GM18951 (cell line): ENCODE measurements at regions not wholly inside any gene's neighbourhood (a gene's known extent, or its start where the extent isn't known, plus 50 kb on each side); places are given as distances from the start of the nearest gene placed in this dataset.

Experiments
- POLR2A ChIP-seq: IDR thresholded peaks from 4 replicates; pipeline ENCODE4 v1.6.1; 2011; ENCODE audit warnings: mild to moderate bottlenecking; ENCODE audit not compliant: insufficient read length, insufficient read depth; ENCODE audit errors: extremely low read depth
- in situ Hi-C: fragments of 300-500 bp; cut with MboI; formaldehyde crosslinking; loops from one replicate; pipeline ENCODE4 v1.12.0; 2022; ENCODE audit warnings: low sequenced_read_pairs, mixed read lengths, inconsistent platforms; ENCODE audit not compliant: unreplicated experiment

GRCh38 chr1:30360753-30361152 is 362.6 kb downstream of the MATN1 start:
- in situ Hi-C loops = no loop called here
- no peak for TF ChIP-seq POLR2A

DNA sequence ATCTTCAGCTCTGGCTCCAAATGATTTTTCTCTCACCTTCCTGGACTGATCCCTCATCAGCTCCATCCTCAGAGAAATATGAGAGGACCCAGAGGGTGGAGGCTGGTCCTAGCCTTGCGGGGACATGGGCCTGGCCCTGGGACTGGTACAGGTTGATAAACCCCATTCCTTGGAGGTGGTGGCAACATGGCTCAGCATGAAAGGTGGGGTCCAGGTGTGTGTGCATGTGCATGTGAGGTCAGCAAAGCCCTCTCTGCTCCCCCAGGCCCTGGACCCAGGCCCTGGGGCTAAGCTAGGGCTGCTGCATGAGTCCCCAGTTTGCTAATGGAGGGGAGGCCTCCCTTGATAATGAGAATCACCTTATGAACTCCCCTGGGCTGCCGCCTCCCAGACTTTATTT is 363.1 kb downstream of the MATN1 start:
- in situ Hi-C loops = no loop called here
- TF ChIP-seq POLR2A = no peak

GRCh38 chr1:30359539-30360220 is 363.7 kb downstream of the MATN1 start:
- no peak for TF ChIP-seq POLR2A
- in situ Hi-C loops = no loop called here

- TF ChIP-seq POLR2A = no peak
- in situ Hi-C loops = no loop called here
Observed at GRCh38 chr1:30358500-30358899, 364.9 kb downstream of the MATN1 start.

DNA sequence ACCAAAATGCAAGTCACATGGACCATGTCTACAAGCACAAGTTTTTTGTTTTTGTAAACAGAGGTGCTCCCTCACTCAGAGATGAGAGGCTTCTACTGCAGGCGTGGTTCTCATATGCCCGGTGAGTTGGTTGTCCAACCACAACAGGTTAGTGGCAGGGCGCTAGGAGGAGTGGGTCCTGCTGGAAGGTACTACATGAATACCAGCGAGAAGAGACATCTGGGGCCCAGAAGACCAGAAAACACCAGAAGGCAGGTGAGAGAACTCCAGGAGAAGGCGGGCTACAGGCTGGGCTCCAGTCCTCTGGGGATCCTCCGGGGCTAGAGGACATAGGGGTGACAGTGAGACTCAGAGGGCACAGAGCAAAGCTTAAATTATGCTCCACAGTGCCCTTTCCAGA is 366.5 kb downstream of the MATN1 start:
- in situ Hi-C loops = no loop called here
- TF ChIP-seq POLR2A = no peak

- no peak for TF ChIP-seq POLR2A
- in situ Hi-C loops = no loop called here
Observed at GRCh38 chr1:30354410-30354809, 369.0 kb downstream of the MATN1 start.

DNA sequence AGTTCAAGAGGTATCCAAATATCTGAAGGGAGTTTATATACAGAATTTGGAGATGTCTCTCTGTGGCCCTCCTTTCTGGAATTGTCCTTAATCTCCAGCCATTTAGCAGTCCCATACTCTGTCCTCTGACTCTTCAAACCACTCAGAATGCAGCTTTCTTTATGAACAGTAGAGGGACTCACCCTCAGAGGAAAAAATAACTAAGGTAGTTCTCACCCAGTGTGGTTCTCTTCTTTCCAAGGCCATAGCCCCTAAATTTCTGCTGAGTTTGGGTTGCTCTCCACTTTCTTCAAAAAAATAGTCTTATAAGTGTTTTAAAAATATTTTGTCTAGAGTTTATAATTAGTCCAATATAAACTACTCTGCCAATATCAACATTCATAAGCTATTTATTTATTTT is 369.7 kb downstream of the MATN1 start:
- no peak for TF ChIP-seq POLR2A
- in situ Hi-C loops = no loop called here

- in situ Hi-C loops = no loop called here
- no peak for TF ChIP-seq POLR2A
Observed at GRCh38 chr1:30348147-30348546, 375.2 kb downstream of the MATN1 start.

DNA sequence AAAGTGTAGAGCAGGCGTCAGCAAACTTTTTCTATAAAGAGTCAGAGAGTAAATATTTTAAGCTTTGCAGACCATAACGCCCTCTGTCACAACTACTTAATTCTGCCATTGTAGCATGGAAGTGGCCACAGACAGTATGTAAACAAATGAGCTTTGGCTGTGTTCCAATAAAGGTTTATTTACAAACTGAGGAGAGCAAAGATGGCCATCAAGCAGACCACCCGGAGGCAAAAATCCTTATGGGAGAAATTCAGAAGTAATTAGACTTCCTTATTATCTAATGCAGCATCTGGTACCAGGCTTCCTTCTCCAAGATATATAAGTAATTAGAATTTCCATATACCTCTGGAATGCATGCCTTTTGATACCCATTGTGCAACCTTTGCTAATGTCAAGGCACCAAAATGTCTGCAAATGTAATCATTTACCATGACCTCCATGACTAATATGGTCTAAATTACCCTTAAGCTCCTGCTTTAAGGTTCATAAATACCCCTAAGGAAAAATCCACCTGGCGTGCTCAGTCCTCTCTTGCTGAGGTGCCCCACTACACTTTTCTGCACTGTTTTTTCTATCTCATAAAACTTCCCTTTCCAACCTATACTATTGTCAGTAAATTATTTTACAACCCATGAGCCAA is 377.8 kb downstream of the MATN1 start:
- in situ Hi-C loops = no loop called here
- no peak for TF ChIP-seq POLR2A

DNA sequence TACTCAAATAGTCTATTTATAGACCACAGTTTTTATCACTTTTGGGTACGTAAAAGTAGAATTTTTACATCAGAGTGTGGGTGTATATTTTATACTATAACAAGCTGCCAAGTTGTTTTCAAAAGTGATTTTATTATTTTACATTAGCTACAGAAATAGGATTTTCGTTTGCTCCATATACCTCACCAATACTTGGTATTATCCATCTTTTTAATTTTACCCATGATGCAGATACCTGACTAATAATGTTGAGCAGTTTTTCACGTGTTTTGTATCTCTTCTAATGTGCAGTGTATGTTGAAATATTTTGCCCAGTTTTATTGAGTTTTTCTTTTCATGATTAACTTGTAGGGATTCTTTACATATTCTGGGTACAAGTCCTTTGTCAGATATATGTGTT is 379.8 kb downstream of the MATN1 start:
- TF ChIP-seq POLR2A = no peak
- in situ Hi-C loops = no loop called here

DNA sequence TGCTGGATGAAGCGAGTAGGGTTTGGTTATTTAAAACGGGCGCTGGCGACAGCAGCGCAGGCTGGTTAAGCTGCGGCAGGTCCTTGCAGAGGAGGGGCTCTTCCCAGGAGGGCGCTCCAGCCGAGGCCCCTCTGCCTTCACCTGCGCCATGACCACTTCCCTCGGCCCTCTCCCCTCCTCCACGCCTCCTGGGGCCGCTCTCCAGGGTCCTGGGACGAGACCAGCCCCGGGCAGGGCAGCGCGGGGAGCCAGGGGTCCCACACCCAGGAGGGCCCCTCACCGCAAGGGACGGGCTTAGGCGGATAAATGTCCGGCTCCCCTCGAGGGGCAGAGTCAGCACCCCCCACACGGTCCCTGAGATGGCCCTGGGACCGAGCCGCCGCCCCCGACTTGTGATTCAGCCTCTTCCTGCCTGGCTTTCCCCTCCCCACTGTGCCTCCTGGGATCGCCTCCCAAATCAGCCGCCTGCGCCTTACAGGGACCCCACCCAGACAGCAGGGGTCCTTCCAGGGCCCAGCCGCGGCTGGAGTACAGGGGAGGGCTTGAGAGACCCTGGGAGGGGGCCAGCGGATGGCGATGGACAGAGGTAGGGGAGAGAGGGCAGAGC is 380.7 kb downstream of the MATN1 start:
- in situ Hi-C loops = no loop called here
- no peak for TF ChIP-seq POLR2A

DNA sequence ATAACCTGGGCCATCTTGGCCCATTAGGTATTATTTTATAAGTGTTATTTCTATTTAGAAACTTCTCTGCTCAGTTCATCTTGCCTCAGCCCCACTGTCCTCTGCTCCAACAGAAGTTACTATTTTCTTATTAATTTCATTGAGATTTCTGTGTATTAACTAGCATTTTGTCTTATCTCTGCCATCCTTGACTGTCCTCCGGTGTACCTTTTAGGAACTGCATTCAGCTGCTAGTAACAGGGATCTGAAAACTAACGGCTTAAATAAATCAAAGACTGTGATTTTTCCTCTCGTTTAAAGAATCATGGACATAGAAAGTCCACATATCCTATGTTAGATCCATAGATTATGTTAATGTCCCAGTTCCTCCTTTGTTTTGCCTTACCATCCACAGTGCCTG is 382.5 kb downstream of the MATN1 start:
- no peak for TF ChIP-seq POLR2A

DNA sequence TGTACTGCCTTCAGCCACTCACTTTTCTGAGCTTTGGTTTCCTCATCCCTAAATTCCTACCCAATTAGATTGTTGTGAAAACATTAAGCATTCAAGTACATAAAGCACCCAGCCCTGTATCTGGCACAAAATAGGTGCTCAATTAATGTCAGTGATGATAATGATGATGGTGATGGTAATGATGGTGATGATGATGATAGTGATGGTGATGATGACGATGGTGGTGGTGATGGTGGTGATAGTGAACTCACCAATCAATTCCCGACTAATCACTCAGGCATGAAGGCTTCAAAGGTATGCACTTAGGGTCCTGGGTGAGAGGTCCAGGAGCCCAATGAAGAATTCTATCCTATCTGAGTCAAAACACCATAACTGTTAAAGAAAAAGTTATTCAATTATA is 383.5 kb downstream of the MATN1 start:
- in situ Hi-C loops = no loop called here
- no peak for TF ChIP-seq POLR2A

More for the DNA sequence above, 382.5 kb downstream of the MATN1 start:
- in situ Hi-C loops = no loop called here

DNA sequence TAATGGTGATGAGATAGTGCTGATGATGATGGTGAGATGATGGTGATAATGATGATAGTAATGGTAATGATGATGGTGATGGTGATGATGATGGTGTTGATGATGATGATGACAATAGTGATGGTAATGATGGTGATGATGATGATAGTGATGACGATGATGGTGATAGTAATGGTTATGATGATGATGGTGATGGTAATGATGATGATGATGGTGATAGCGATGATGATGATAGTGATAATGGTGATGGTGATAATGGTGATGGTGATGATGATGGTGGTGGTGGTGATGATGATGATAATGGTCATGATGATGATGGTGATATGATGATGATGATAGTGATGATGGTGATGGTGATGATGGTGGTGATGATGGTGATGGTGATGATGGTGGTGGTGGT is 384.6 kb downstream of the MATN1 start:
- in situ Hi-C loops = no loop called here
- TF ChIP-seq POLR2A = no peak
